ENCODE measurements at regions not wholly inside any gene's neighbourhood (a gene's known extent, or its start where the extent isn't known, plus 50 kb on each side); places are given as distances from the start of the nearest gene placed in this dataset.

- Histone ChIP-seq H3K36me3 (ENCODE audit: control insufficient read depth, insufficient read depth, low read length) (no peaks in the 10 kb centered on the region), H3K27me3 (ENCODE audit: control insufficient read depth, insufficient read depth, low read length) (no peaks in the 10 kb centered on the region), H3K4me3 (ENCODE audit: low read depth, low read length) (no peak overlapping the region)
- DNase-seq (ENCODE audit: low read depth): no peak
- FAIRE-seq: no peak
- TF ChIP-seq CTCF (IDR thresholded peaks at IDR 0.05; ENCODE audit: insufficient read depth, low read length, severe bottlenecking): no peak
Measured at GRCh38 chr6:148244217-148244935, 98.3 kb upstream of the SASH1 start.

GRCh38 chr6:148247386-148248063 lies 95.1 kb upstream of the SASH1 start:
- H3K4me3 ChIP-seq (ENCODE audit: low read depth, low read length): no peak overlapping the region
- H3K27me3 ChIP-seq (ENCODE audit: control insufficient read depth, insufficient read depth, low read length): no peaks in the 10 kb centered on the region
- H3K36me3 ChIP-seq (ENCODE audit: control insufficient read depth, insufficient read depth, low read length): no peaks in the 10 kb centered on the region
- no peak for DNase-seq (ENCODE audit: low read depth)
- no peak for TF ChIP-seq CTCF (IDR thresholded peaks at IDR 0.05; ENCODE audit: insufficient read depth, low read length, severe bottlenecking)
- FAIRE-seq: no peak

GRCh38 chr6:148249160-148249559 lies 93.5 kb upstream of the SASH1 start:
- no peaks in the 10 kb centered on the region for H3K27me3 ChIP-seq (ENCODE audit: control insufficient read depth, insufficient read depth, low read length)
- FAIRE-seq (no peak), DNase-seq (ENCODE audit: low read depth) (no peak)
- no peak overlapping the region for H3K4me3 ChIP-seq (ENCODE audit: low read depth, low read length)
- H3K36me3 ChIP-seq (ENCODE audit: control insufficient read depth, insufficient read depth, low read length): no peaks in the 10 kb centered on the region
- no peak for TF ChIP-seq CTCF (IDR thresholded peaks at IDR 0.05; ENCODE audit: insufficient read depth, low read length, severe bottlenecking)

GRCh38 chr6:148249679-148250375 lies 92.8 kb upstream of the SASH1 start:
- Histone ChIP-seq H3K4me3 (ENCODE audit: low read depth, low read length) (no peak overlapping the region), H3K36me3 (ENCODE audit: control insufficient read depth, insufficient read depth, low read length) (no peaks in the 10 kb centered on the region), H3K27me3 (ENCODE audit: control insufficient read depth, insufficient read depth, low read length) (no peaks in the 10 kb centered on the region)
- TF ChIP-seq CTCF (IDR thresholded peaks at IDR 0.05; ENCODE audit: insufficient read depth, low read length, severe bottlenecking): no peak
- FAIRE-seq (no peak), DNase-seq (ENCODE audit: low read depth) (no peak)

- Histone ChIP-seq H3K4me3 (ENCODE audit: low read depth, low read length) (no peak overlapping the region), H3K36me3 (ENCODE audit: control insufficient read depth, insufficient read depth, low read length) (no peaks in the 10 kb centered on the region), H3K27me3 (ENCODE audit: control insufficient read depth, insufficient read depth, low read length) (no peaks in the 10 kb centered on the region)
- DNase-seq (ENCODE audit: low read depth): peak; percentile 66
- FAIRE-seq: no peak
- TF ChIP-seq CTCF (IDR thresholded peaks at IDR 0.05; ENCODE audit: insufficient read depth, low read length, severe bottlenecking): peak; percentile 46
Measured at GRCh38 chr6:148250975-148251685, 91.5 kb upstream of the SASH1 start.

Measured in bronchial epithelial cell (primary cell).